NCI-H748 (cell line): ENCODE measurements at regions not wholly inside any gene's neighbourhood (a gene's known extent, or its start where the extent isn't known, plus 50 kb on each side); places are given as distances from the start of the nearest gene placed in this dataset.

Experiments
- DNase-seq: peaks from one replicate; lab custom pipeline; 2025; ENCODE audit not compliant: unreplicated experiment; lab: John Stamatoyannopoulos, UW

DNA sequence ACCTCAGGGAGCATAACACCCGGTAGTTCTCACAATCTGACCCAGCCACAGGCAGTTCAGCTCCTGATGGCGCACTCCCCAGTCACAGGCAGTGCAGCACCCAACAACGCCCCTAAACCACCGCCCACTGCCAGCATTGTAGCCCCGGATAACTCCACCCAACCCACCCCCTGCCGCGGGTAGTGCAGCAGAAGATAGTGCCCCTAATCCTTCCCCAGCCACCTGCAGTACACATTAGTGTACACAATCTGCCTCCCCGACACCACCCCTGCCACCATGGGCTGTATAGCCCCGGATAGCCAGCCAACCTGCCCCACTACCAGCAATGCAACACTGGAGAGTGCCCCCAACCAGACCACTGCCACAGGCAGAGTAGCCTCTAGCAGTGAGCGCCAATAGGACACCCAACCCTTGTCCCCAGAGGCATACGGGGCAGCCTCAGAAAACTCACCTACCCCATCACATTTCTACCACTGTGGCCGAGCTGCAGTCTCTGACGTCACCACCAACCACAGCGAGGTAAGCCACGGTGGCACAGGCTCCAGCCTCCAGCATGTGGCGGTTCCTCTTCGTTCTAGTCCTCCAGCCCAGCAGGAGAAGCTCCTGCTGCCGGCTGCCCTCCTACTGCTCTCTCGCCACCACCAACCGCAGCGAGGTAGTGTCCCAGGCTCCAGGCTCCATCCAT lies 877.3 kb downstream of the KCNJ18 start:
- no peak for DNase-seq

- no peak for DNase-seq
Observed at GRCh38 chr17:22570144-22570845, 878.0 kb downstream of the KCNJ18 start.

DNA sequence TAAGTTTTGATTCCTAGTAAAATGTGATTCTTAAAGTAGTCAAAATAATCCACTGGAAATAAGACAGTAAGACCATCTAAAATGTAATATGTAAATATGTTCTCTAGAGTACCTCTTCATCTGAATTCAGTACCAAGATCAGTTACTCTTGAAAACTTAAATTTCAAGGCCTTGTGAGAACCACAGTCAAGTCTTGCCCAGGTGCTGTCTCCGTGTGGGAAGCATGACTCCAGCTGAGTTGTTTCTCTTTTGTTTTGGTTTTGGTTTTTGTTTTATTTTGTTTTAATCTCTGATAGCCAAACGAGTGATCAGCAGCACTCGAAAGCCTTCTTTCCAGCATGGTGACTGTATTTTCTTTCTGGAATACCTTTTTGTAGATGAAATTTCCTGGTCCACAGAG lies 907.0 kb downstream of the KCNJ18 start:
- no peak for DNase-seq

GRCh38 chr17:22600644-22601298 lies 908.4 kb downstream of the KCNJ18 start:
- DNase-seq: peak; percentile 71
